Hepatocyte (in vitro differentiated cells): ENCODE measurements at regions not wholly inside any gene's neighbourhood (a gene's known extent, or its start where the extent isn't known, plus 50 kb on each side); places are given as distances from the start of the nearest gene placed in this dataset.

Experiments used
- CTCF ChIP-seq: fragments of 200-600 bp; sonication (generic); IDR thresholded peaks from 2 replicates; pipeline ENCODE4 v1.5.1; 2016; ENCODE audit warnings: antibody characterized with exemption, mild to moderate bottlenecking; ENCODE audit not compliant: poor library complexity
- EZH2 ChIP-seq: fragments of 200-600 bp; sonication (generic); IDR thresholded peaks from 2 replicates; pipeline ENCODE4 v1.6.1; 2016; ENCODE audit warnings: antibody characterized with exemption, mild to moderate bottlenecking, borderline replicate concordance
- EZH2phosphoT487 ChIP-seq: fragments of 200-600 bp; sonication (generic); IDR thresholded peaks from one replicate; pipeline ENCODE4 v1.6.1; 2018; ENCODE audit warnings: antibody characterized with exemption, mild to moderate bottlenecking, low read depth, moderate library complexity; ENCODE audit not compliant: unreplicated experiment, severe bottlenecking

- TF ChIP-seq CTCF, result no peak
- no peak for TF ChIP-seq EZH2
- TF ChIP-seq EZH2phosphoT487, result no peak
Observed at GRCh38 chr7:24133691-24134090, 150.3 kb upstream of the NPY start.
